Gastroesophageal sphincter (tissue), 4 donors: ENCODE measurements at regions not wholly inside any gene's neighbourhood (a gene's known extent, or its start where the extent isn't known, plus 50 kb on each side); places are given as distances from the start of the nearest gene placed in this dataset.

Source experiments
- ATAC-seq: fragments of 150-250 bp; one replicate; pipeline ENCODE4 v1.9.1; 2016; ENCODE audit warnings: mild to moderate bottlenecking, moderate library complexity
- H3K27ac ChIP-seq, 4 donors: fragments of 200-600 bp; sonication (generic) in 3 of 4; 1 replicate in 3 of 4; 2 replicates in 1 of 4; pipeline ENCODE4 v1.5.1; 2016 to 2019
- H3K27me3 ChIP-seq: fragments of 200-600 bp; sonication (generic); one replicate; pipeline ENCODE4 v1.5.1; 2019
- H3K36me3 ChIP-seq, 2 donors: fragments of 200-600 bp; sonication (generic); one replicate each; pipeline ENCODE4 v1.5.1; 2019; ENCODE audit warnings: control low read depth in 1 of 2
- H3K4me1 ChIP-seq, 3 donors: fragments of 200-600 bp; sonication (generic); 1 replicate in 2 of 3; 2 replicates in 1 of 3; pipeline ENCODE4 v1.5.1; 2016 to 2019; ENCODE audit warnings: control low read depth in 2 of 3
- H3K4me3 ChIP-seq, 2 donors: fragments of 200-600 bp; sonication (generic); one replicate each; pipeline ENCODE4 v1.5.1; 2019; ENCODE audit warnings: mild to moderate bottlenecking in 1 of 2, moderate library complexity in 1 of 2
- H3K9me3 ChIP-seq, 3 donors: fragments of 200-600 bp; sonication (generic); one replicate each; pipeline ENCODE4 v1.5.1; 2017 to 2019; ENCODE audit warnings: control low read depth in 2 of 3
- CTCF ChIP-seq, 4 experiments: fragments of 200-600 bp in 2 of 4; fragments of 450-650 bp in 2 of 4; sonication (generic) in 1 of 4; IDR thresholded peaks; one replicate each; pipeline ENCODE4 v1.5.1; 2017 to 2019; ENCODE audit warnings: antibody characterized with exemption in 4 of 4, mild to moderate bottlenecking in 2 of 4, moderate library complexity in 2 of 4
- EP300 ChIP-seq: sonication (generic); formaldehyde crosslinking; IDR thresholded peaks from one replicate; pipeline ENCODE4 v1.6.1; 2017; ENCODE audit warnings: antibody characterized with exemption, mild to moderate bottlenecking
- POLR2A ChIP-seq, 2 donors: fragments of 450-650 bp; IDR thresholded peaks; one replicate each; pipeline ENCODE4 v1.6.1; 2017; ENCODE audit warnings: antibody characterized with exemption in 2 of 2, mild to moderate bottlenecking in 2 of 2, moderate library complexity in 1 of 2
- POLR2AphosphoS5 ChIP-seq: sonication (generic); formaldehyde crosslinking; IDR thresholded peaks from one replicate; pipeline ENCODE4 v1.6.1; 2017; ENCODE audit warnings: antibody characterized with exemption
- WGBS, 2 donors: methylation state at CpG; one replicate each; pipeline ENCODE4 v1.1.5; 2018; ENCODE audit warnings: low coverage in 1 of 2; 5-methylcytosine and 5-hydroxymethylcytosine counted together

- TF ChIP-seq POLR2AphosphoS5, result no peak
- TF ChIP-seq CTCF (IDR thresholded peaks at IDR 0.05), result no peak
- Histone ChIP-seq H3K27me3 (no peaks in the 10 kb centered on the region), H3K9me3 (peaks cover 0 to 16% (median 0%) of the 10 kb centered on the region in 3 donors), H3K36me3 (no peaks in the 10 kb centered on the region), H3K4me1 (peaks cover 0 to 17% (median 0%) of the 10 kb centered on the region in 3 donors), H3K4me3 (no peak overlapping the region), H3K27ac (no peak overlapping the region)
- no peak for ATAC-seq
Measured at GRCh38 chr4:77538144-77538543, 67.5 kb upstream of the CXCL13 start.

GRCh38 chr4:77538574-77539157 lies 67.0 kb upstream of the CXCL13 start:
- no peaks in the 10 kb centered on the region for H3K36me3 ChIP-seq
- ATAC-seq, result no peak
- no peaks in the 10 kb centered on the region for H3K27me3 ChIP-seq
- WGBS, 2 donors, result 10 to 38% methylated on average over 2 to 4 of the region's 4 CpGs
- H3K27ac ChIP-seq, result no peak overlapping the region
- H3K9me3 ChIP-seq, result peaks cover 0 to 13% (median 0%) of the 10 kb centered on the region in 3 donors
- H3K4me3 ChIP-seq, result no peak overlapping the region
- H3K4me1 ChIP-seq, result peaks cover 0 to 17% (median 0%) of the 10 kb centered on the region in 3 donors
- TF ChIP-seq POLR2A (IDR thresholded peaks at IDR 0.05) (no peak), POLR2AphosphoS5 (no peak), EP300 (no peak), CTCF (IDR thresholded peaks at IDR 0.05) (no peak)
